VCaP (cell line): ENCODE measurements at regions not wholly inside any gene's neighbourhood (a gene's known extent, or its start where the extent isn't known, plus 50 kb on each side); places are given as distances from the start of the nearest gene placed in this dataset.

Experiments
- H3K27ac ChIP-seq: fragments of 450-650 bp; 2 replicates; pipeline ENCODE4 v1.5.1; 2017
- CTCF ChIP-seq: fragments of 450-650 bp; conservative IDR thresholded peaks from 2 replicates; pipeline ENCODE4 v1.5.1; 2017; ENCODE audit warnings: mild to moderate bottlenecking, moderate library complexity

DNA sequence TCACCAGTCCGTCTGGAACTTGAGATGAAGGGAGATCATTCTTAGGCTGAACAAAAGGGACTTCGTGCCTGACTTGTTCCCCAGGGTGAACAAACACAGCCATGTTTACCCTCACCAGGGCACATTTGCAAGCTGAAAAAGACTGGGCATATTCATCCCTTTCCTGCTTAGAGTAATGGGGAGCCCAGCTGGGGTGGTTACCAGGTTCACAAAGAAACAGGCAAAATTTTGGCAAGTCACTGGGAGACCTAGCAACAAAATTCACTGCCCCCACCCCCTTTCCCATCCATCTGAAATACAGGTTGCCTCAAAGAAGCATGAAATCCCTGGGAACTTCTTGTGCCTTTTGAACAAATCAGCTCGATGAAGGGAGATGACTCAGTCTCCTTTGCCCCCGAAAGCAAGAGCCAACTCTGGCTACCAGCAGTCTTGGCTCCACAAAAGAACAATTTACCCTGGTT lies 775.0 kb downstream of the SQOR start:
- no peak overlapping the region for H3K27ac ChIP-seq
- no peak for TF ChIP-seq CTCF

- no peak for TF ChIP-seq CTCF
- H3K27ac ChIP-seq = no peak overlapping the region
Observed at GRCh38 chr15:46410705-46411104, 775.9 kb downstream of the SQOR start.

DNA sequence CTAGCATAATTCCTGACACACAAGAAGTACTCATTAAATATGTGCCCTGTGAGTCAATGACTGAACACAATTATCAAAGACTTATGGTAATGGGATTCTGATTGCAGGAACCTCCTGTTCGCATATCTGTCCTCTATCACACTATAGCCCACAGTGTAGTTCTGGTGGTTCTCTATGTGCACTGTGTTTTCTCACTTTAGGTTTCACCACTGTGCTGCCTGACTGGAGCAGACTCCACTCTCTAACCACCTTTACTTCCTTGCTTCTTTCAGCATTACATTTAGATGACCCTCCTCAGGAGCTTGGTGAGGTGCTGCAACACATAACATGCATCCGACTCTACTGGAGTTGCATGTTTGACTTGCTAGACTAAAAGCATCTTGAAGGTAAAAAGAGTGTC lies 777.1 kb downstream of the SQOR start:
- no peak overlapping the region for H3K27ac ChIP-seq
- TF ChIP-seq CTCF = no peak

DNA sequence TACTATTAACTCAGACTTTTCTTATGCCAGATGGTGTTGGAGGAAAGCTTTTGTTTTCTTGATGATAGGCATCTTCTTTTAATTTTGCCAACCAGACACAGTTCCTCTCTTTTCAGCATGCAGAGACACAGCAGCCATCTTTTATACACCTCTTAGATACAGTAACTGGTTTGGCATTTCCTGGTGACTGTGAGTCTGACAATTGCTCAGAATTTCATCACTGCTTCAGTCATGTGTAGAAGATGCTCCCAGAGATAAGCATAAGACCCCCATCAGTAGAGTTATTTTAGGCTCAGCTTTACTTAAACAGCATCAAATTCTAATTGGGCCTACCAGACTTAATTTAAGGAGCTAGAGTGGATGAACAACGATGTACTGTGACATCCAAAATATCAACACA lies 779.0 kb downstream of the SQOR start:
- no peak overlapping the region for H3K27ac ChIP-seq

GRCh38 chr15:46416544-46416943 lies 781.7 kb downstream of the SQOR start:
- TF ChIP-seq CTCF = no peak
- no peak overlapping the region for H3K27ac ChIP-seq

More for the DNA sequence above, 779.0 kb downstream of the SQOR start:
- TF ChIP-seq CTCF = no peak

DNA sequence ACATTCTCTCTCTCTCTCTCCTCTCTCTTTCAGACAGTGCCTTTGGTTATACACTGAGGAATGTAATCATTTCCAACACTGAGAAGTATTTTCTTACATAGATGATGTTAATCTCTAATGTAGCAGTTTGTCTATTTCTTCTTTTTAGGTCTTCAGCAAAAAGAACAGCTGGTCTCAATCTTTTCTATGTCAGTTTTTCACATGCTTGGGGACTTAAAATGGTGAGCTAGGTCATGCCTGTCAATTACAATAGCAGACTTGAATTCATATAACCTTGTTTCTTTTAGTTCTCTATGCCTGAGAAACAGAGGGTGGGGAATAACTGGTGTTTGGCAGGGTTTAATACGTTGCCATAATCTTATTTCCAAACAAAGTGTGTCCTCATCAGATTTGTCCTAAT lies 786.2 kb downstream of the SQOR start:
- no peak for TF ChIP-seq CTCF

DNA sequence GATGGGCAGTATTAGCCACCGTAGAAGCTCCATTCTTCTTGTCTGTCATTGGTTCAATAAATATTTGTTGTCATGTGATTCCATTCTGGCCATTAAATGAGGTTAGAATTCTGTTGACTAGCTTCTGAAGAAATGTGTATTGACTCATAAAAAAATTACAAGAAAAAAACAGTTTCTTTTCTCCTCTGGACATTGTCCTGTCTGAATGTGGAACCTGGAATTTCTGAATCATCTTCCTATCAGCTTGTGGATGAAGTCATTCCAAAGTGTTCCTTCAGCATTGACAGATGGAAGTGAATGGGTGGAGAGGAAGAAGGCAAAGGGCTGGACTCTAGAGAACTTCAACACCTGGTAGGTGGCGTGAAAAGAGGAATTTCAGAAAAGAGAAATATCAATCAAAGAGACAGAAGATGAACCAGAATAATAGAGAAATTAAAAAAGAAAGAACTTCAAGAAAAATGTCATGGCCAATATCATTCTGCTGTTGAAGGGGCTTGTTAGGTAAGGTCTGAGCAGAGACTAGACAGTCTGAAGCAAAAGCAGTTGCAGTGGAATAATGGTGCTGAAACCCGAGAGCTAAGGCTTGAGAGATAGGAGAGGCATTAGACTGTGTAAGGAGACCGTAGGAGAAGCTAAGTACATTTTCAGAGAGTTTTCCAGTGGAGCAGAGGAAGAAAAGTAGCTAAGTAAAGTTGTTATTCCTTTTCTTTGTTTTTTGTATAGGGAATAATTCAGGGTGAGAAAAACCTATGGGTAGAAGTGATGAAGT lies 806.6 kb downstream of the SQOR start:
- no peak for TF ChIP-seq CTCF
- H3K27ac ChIP-seq = no peak overlapping the region

More for the DNA sequence above, 786.2 kb downstream of the SQOR start:
- H3K27ac ChIP-seq = no peak overlapping the region
